Trophoblast cell (in vitro differentiated cells and primary cell): ENCODE measurements at regions not wholly inside any gene's neighbourhood (a gene's known extent, or its start where the extent isn't known, plus 50 kb on each side); places are given as distances from the start of the nearest gene placed in this dataset.

Experiments used
- DNase-seq, 2 donors: peaks; one replicate each; pipeline ENCODE4 v3.0.0-alpha.2; 2016
- H2AFZ ChIP-seq: 2 replicates; pipeline ENCODE4 v1.6.1; 2013; ENCODE audit warnings: low read length, moderate library complexity, mild to moderate bottlenecking; ENCODE audit not compliant: insufficient read depth, poor library complexity
- H2AK5ac ChIP-seq: 2 replicates; pipeline ENCODE4 v1.6.1; 2013; ENCODE audit warnings: mild to moderate bottlenecking, low read length
- H2BK120ac ChIP-seq: 2 replicates; pipeline ENCODE4 v1.6.1; 2013; ENCODE audit warnings: low read length, mild to moderate bottlenecking, moderate library complexity; ENCODE audit not compliant: insufficient read depth, poor library complexity
- H2BK12ac ChIP-seq: 2 replicates; pipeline ENCODE4 v1.6.1; 2013; ENCODE audit warnings: mild to moderate bottlenecking, low read length, moderate library complexity
- H2BK5ac ChIP-seq: 2 replicates; pipeline ENCODE4 v1.6.1; 2013; ENCODE audit warnings: low read length, low read depth, moderate library complexity, mild to moderate bottlenecking; ENCODE audit not compliant: poor library complexity
- H3K14ac ChIP-seq: 2 replicates; pipeline ENCODE4 v1.6.1; 2013; ENCODE audit warnings: mild to moderate bottlenecking, low read length
- H3K18ac ChIP-seq: 2 replicates; pipeline ENCODE4 v1.6.1; 2013; ENCODE audit warnings: mild to moderate bottlenecking, low read length
- H3K23ac ChIP-seq: 2 replicates; pipeline ENCODE4 v1.6.1; 2013; ENCODE audit warnings: low read length
- H3K27ac ChIP-seq: 2 replicates; pipeline ENCODE4 v1.5.1; 2013; ENCODE audit warnings: low read depth, mild to moderate bottlenecking, inconsistent platforms, low read length, moderate library complexity
- H3K27me3 ChIP-seq: 2 replicates; pipeline ENCODE4 v1.6.1; 2013; ENCODE audit warnings: inconsistent platforms, mild to moderate bottlenecking, low read length, moderate library complexity; ENCODE audit not compliant: insufficient read depth
- H3K36me3 ChIP-seq, 2 experiments: 1 replicate in 1 of 2; 2 replicates in 1 of 2; pipeline ENCODE4 v1.6.1; 2013; ENCODE audit warnings: low read length in 2 of 2, mild to moderate bottlenecking in 2 of 2, moderate library complexity in 1 of 2; ENCODE audit not compliant: insufficient read depth in 2 of 2, control insufficient read depth in 1 of 2
- H3K4ac ChIP-seq: 2 replicates; pipeline ENCODE4 v1.6.1; 2013; ENCODE audit warnings: low read depth, mild to moderate bottlenecking, low read length, moderate library complexity
- H3K4me1 ChIP-seq, 2 experiments: 1 replicate in 1 of 2; 2 replicates in 1 of 2; pipeline ENCODE4 v1.6.1; 2013; ENCODE audit warnings: low read length in 2 of 2, mild to moderate bottlenecking in 2 of 2, moderate library complexity in 1 of 2; ENCODE audit not compliant: insufficient read depth in 2 of 2, control insufficient read depth in 1 of 2
- H3K4me2 ChIP-seq: 2 replicates; pipeline ENCODE4 v1.6.1; 2013; ENCODE audit warnings: inconsistent platforms, mild to moderate bottlenecking, low read length, moderate library complexity
- H3K4me3 ChIP-seq: 2 replicates; pipeline ENCODE4 v1.5.1; 2013; ENCODE audit warnings: mild to moderate bottlenecking, low read depth, low read length, inconsistent platforms
- H3K79me1 ChIP-seq: one replicate; pipeline ENCODE4 v1.6.1; 2013; ENCODE audit warnings: low read length
- H3K79me2 ChIP-seq: 2 replicates; pipeline ENCODE4 v1.6.1; 2013; ENCODE audit warnings: low read length, mild to moderate bottlenecking; ENCODE audit not compliant: control insufficient read depth, insufficient read depth, poor library complexity
- H3K9ac ChIP-seq: 2 replicates; pipeline ENCODE4 v1.6.1; 2013; ENCODE audit warnings: mild to moderate bottlenecking, low read length
- H3K9me3 ChIP-seq: 2 replicates; pipeline ENCODE4 v1.6.1; 2013; ENCODE audit warnings: low read depth, mild to moderate bottlenecking, control low read depth, inconsistent platforms, low read length; ENCODE audit not compliant: insufficient read depth
- H4K12ac ChIP-seq: 2 replicates; pipeline ENCODE4 v1.6.1; 2013; ENCODE audit warnings: low read depth, mild to moderate bottlenecking, low read length, moderate library complexity
- H4K8ac ChIP-seq: 2 replicates; pipeline ENCODE4 v1.6.1; 2013; ENCODE audit warnings: low read depth, mild to moderate bottlenecking, low read length, moderate library complexity
- H4K91ac ChIP-seq: one replicate; pipeline ENCODE4 v1.6.1; 2013; ENCODE audit warnings: low read depth, mild to moderate bottlenecking, low read length, moderate library complexity
- WGBS: extraction: QIAGEN DNeasy Blood & Tissue Kit; methylation state at CpG from one replicate; pipeline ENCODE4 v1.1.7; 2013; ENCODE audit warnings: missing lambda C conversion rate; ENCODE audit not compliant: insufficient read length, insufficient coverage; ENCODE audit errors: extremely low coverage; 5-methylcytosine and 5-hydroxymethylcytosine counted together

GRCh38 chr9:11159318-11159862 is 546.6 kb upstream of the PTPRD start:
- no peak overlapping the region for H3K4me2 ChIP-seq
- no peak overlapping the region for H3K27ac ChIP-seq
- H2BK12ac ChIP-seq = no peak overlapping the region
- no peak overlapping the region for H4K8ac ChIP-seq
- no peak overlapping the region for H2AK5ac ChIP-seq
- H2BK5ac ChIP-seq = no peak overlapping the region
- DNase-seq = no peak
- no peak overlapping the region for H2BK120ac ChIP-seq
- WGBS = no CpG with 5 or more reads among the region's 1 CpG
- H3K9me3 ChIP-seq = peaks cover 2% of the 10 kb centered on the region
- no peak overlapping the region for H3K4me3 ChIP-seq
- H3K14ac ChIP-seq = no peak overlapping the region
- H3K79me1 ChIP-seq = no peaks in the 10 kb centered on the region
- no peaks in the 10 kb centered on the region for H3K27me3 ChIP-seq
- H4K12ac ChIP-seq = no peak overlapping the region
- H4K91ac ChIP-seq = no peak overlapping the region
- H3K9ac ChIP-seq = no peak overlapping the region
- no peak overlapping the region for H3K23ac ChIP-seq
- H3K4ac ChIP-seq = no peak overlapping the region
- H3K4me1 ChIP-seq = no peaks in the 10 kb centered on the region
- H3K79me2 ChIP-seq = no peaks in the 10 kb centered on the region
- H3K36me3 ChIP-seq = no peaks in the 10 kb centered on the region
- no peak overlapping the region for H2AFZ ChIP-seq
- no peak overlapping the region for H3K18ac ChIP-seq

GRCh38 chr9:11163843-11164242 is 551.0 kb upstream of the PTPRD start:
- Histone ChIP-seq H3K14ac (no peak overlapping the region), H3K23ac (no peak overlapping the region), H3K9me3 (no peaks in the 10 kb centered on the region), H3K79me1 (no peaks in the 10 kb centered on the region), H3K4ac (no peak overlapping the region), H4K91ac (no peak overlapping the region), H3K4me2 (no peak overlapping the region), H4K12ac (no peak overlapping the region), H2BK120ac (no peak overlapping the region), H3K4me3 (no peak overlapping the region), H3K27me3 (no peaks in the 10 kb centered on the region), H4K8ac (no peak overlapping the region), H3K9ac (no peak overlapping the region), H3K36me3 (no peaks in the 10 kb centered on the region), H3K27ac (no peak overlapping the region), H2BK12ac (no peak overlapping the region), H2AK5ac (no peak overlapping the region), H2AFZ (no peak overlapping the region), H2BK5ac (no peak overlapping the region), H3K79me2 (no peaks in the 10 kb centered on the region), H3K4me1 (no peaks in the 10 kb centered on the region), H3K18ac (no peak overlapping the region)
- no CpG with 5 or more reads among the region's 2 CpGs for WGBS
- no peak for DNase-seq

GRCh38 chr9:11182001-11182400 is 569.2 kb upstream of the PTPRD start:
- no peak overlapping the region for H3K23ac ChIP-seq
- DNase-seq = no peak
- H3K4me2 ChIP-seq = no peak overlapping the region
- no peak overlapping the region for H4K91ac ChIP-seq
- H3K27ac ChIP-seq = no peak overlapping the region
- H3K4me1 ChIP-seq = no peaks in the 10 kb centered on the region
- H2AFZ ChIP-seq = no peak overlapping the region
- H3K9me3 ChIP-seq = no peaks in the 10 kb centered on the region
- H2BK120ac ChIP-seq = no peak overlapping the region
- WGBS = no CpG with 5 or more reads among the region's 2 CpGs
- H3K79me2 ChIP-seq = no peaks in the 10 kb centered on the region
- H2BK12ac ChIP-seq = no peak overlapping the region
- no peak overlapping the region for H3K14ac ChIP-seq
- H2BK5ac ChIP-seq = no peak overlapping the region
- H3K27me3 ChIP-seq = no peaks in the 10 kb centered on the region
- H3K36me3 ChIP-seq = no peaks in the 10 kb centered on the region
- no peak overlapping the region for H3K9ac ChIP-seq
- no peak overlapping the region for H4K8ac ChIP-seq
- no peak overlapping the region for H3K4ac ChIP-seq
- no peak overlapping the region for H2AK5ac ChIP-seq
- no peak overlapping the region for H3K18ac ChIP-seq
- no peak overlapping the region for H3K4me3 ChIP-seq
- H4K12ac ChIP-seq = no peak overlapping the region
- H3K79me1 ChIP-seq = no peaks in the 10 kb centered on the region

- DNase-seq = no peak
- H4K91ac ChIP-seq = no peak overlapping the region
- H3K14ac ChIP-seq = no peak overlapping the region
- no peak overlapping the region for H2AK5ac ChIP-seq
- H3K79me1 ChIP-seq = no peaks in the 10 kb centered on the region
- no peak overlapping the region for H4K12ac ChIP-seq
- no peak overlapping the region for H2BK120ac ChIP-seq
- H4K8ac ChIP-seq = no peak overlapping the region
- H3K4me2 ChIP-seq = no peak overlapping the region
- H3K18ac ChIP-seq = no peak overlapping the region
- no peak overlapping the region for H3K4ac ChIP-seq
- H3K27ac ChIP-seq = no peak overlapping the region
- no peak overlapping the region for H3K9ac ChIP-seq
- H3K9me3 ChIP-seq = peaks cover 5% of the 10 kb centered on the region
- no peak overlapping the region for H2BK12ac ChIP-seq
- no peak overlapping the region for H3K4me3 ChIP-seq
- no peak overlapping the region for H2AFZ ChIP-seq
- no peak overlapping the region for H3K23ac ChIP-seq
- no peaks in the 10 kb centered on the region for H3K27me3 ChIP-seq
- H2BK5ac ChIP-seq = no peak overlapping the region
- no peaks in the 10 kb centered on the region for H3K36me3 ChIP-seq
- no CpG with 5 or more reads among the region's 1 CpG for WGBS
- H3K4me1 ChIP-seq = no peaks in the 10 kb centered on the region
- H3K79me2 ChIP-seq = no peaks in the 10 kb centered on the region
These were observed 577.9 kb upstream of the PTPRD start for GRCh38 chr9:11190719-11191118.
